ENCODE measurements at regions not wholly inside any gene's neighbourhood (a gene's known extent, or its start where the extent isn't known, plus 50 kb on each side); places are given as distances from the start of the nearest gene placed in this dataset.

DNA sequence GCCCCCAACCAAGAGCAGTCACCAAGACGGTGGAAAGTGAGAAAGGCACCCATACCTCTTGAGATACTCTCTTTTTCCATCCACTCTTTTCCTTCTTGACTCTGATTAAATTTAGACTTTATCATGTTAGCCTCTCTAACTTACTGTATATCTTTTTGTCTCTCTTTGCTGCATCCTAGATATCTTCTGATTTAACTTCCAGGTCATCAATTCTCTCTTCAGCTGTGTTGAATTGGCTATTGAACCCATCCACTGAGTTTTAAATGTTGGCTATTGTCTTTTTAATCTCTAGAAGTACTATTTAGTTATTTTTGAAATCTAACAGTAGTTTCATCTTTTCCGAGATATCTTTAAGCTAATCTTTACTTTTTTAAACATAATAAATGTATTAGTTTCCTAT lies 78.3 kb upstream of the MBOAT2 start:
- no peak for TF ChIP-seq JUND (IDR thresholded peaks at IDR 0.05; ENCODE audit: low read length)
- TF ChIP-seq, protein P1, sequence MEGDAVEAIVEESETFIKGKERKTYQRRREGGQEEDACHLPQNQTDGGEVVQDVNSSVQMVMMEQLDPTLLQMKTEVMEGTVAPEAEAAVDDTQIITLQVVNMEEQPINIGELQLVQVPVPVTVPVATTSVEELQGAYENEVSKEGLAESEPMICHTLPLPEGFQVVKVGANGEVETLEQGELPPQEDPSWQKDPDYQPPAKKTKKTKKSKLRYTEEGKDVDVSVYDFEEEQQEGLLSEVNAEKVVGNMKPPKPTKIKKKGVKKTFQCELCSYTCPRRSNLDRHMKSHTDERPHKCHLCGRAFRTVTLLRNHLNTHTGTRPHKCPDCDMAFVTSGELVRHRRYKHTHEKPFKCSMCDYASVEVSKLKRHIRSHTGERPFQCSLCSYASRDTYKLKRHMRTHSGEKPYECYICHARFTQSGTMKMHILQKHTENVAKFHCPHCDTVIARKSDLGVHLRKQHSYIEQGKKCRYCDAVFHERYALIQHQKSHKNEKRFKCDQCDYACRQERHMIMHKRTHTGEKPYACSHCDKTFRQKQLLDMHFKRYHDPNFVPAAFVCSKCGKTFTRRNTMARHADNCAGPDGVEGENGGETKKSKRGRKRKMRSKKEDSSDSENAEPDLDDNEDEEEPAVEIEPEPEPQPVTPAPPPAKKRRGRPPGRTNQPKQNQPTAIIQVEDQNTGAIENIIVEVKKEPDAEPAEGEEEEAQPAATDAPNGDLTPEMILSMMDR (IDR thresholded peaks at IDR 0.05; ENCODE audit: control extremely low read depth in 1 of 3, insufficient read depth in 1 of 3, low read depth in 1 of 3, low read length in 3 of 3) = no peak
- no peak for TF ChIP-seq CHD2 (IDR thresholded peaks at IDR 0.05; ENCODE audit: low read length)
- TF ChIP-seq GABPA (IDR thresholded peaks at IDR 0.05; ENCODE audit: borderline replicate concordance, insufficient read depth, low read length) = no peak
- no peak for TF ChIP-seq SP1 (IDR thresholded peaks at IDR 0.05; ENCODE audit: low read depth, low read length)
- no peak for TF ChIP-seq JUN (IDR thresholded peaks at IDR 0.05; ENCODE audit: low read depth, low read length)
- TF ChIP-seq, protein P2, sequence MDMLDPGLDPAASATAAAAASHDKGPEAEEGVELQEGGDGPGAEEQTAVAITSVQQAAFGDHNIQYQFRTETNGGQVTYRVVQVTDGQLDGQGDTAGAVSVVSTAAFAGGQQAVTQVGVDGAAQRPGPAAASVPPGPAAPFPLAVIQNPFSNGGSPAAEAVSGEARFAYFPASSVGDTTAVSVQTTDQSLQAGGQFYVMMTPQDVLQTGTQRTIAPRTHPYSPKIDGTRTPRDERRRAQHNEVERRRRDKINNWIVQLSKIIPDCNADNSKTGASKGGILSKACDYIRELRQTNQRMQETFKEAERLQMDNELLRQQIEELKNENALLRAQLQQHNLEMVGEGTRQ (IDR thresholded peaks at IDR 0.05; ENCODE audit: low read length) = no peak
- TF ChIP-seq RFX5 (IDR thresholded peaks at IDR 0.05; ENCODE audit: borderline replicate concordance, low read depth, low read length) = no peak
- no peak for TF ChIP-seq YY1 (IDR thresholded peaks at IDR 0.05; ENCODE audit: low read depth, low read length)
- TF ChIP-seq TAF1 (IDR thresholded peaks at IDR 0.05; ENCODE audit: low read depth, low read length) = no peak
- TF ChIP-seq, protein P3, sequence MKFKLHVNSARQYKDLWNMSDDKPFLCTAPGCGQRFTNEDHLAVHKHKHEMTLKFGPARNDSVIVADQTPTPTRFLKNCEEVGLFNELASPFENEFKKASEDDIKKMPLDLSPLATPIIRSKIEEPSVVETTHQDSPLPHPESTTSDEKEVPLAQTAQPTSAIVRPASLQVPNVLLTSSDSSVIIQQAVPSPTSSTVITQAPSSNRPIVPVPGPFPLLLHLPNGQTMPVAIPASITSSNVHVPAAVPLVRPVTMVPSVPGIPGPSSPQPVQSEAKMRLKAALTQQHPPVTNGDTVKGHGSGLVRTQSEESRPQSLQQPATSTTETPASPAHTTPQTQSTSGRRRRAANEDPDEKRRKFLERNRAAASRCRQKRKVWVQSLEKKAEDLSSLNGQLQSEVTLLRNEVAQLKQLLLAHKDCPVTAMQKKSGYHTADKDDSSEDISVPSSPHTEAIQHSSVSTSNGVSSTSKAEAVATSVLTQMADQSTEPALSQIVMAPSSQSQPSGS (IDR thresholded peaks at IDR 0.05; ENCODE audit: low read length) = no peak
- no peak for TF ChIP-seq EZH2 (IDR thresholded peaks at IDR 0.05; ENCODE audit: low read depth, low read length, severe bottlenecking)
- no peak for TF ChIP-seq CBX5 (IDR thresholded peaks at IDR 0.05; ENCODE audit: low read depth, low read length)
- no peak for TF ChIP-seq HDAC2 (IDR thresholded peaks at IDR 0.05; ENCODE audit: borderline replicate concordance in 1 of 2, low read depth in 2 of 2, low read length in 2 of 2)

Data from H1 (cell line).